ENCODE measurements at regions not wholly inside any gene's neighbourhood (a gene's known extent, or its start where the extent isn't known, plus 50 kb on each side); places are given as distances from the start of the nearest gene placed in this dataset.

- no peak overlapping the region for H3K4me3 ChIP-seq (ENCODE audit: low read depth, low read length)
- DNase-seq (ENCODE audit: low read depth), result peak; percentile 72
- no peak for TF ChIP-seq CTCF (IDR thresholded peaks at IDR 0.05; ENCODE audit: insufficient read depth, low read length)
Measured at GRCh38 chr21:28821276-28822122, 171.2 kb downstream of the LTN1 start.

GRCh38 chr21:28818663-28819278, 173.9 kb downstream of the LTN1 start:
- no peak for TF ChIP-seq CTCF (IDR thresholded peaks at IDR 0.05; ENCODE audit: insufficient read depth, low read length)
- peak; percentile 48 for DNase-seq (ENCODE audit: low read depth)
- H3K4me3 ChIP-seq (ENCODE audit: low read depth, low read length), result no peak overlapping the region

DNA sequence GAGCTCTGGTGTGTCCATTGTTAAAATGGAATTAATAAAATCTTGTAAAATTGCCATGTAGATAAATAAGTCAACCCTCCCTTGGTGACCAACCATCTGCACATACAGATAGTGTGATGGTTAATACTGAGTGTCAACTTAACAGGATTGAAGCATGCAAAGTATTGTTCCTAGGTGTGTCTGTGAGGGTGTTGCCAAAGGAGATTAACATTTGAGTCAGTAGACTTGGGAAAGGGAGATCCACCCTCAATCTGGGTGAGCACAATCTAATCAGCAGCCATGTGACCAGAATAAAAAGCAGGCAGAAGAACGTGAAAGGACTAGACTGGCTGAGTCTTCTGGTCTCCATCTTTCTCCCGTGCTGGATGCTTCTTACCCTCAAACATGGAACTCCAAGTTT, 174.8 kb downstream of the LTN1 start:
- no peak for TF ChIP-seq CTCF (IDR thresholded peaks at IDR 0.05; ENCODE audit: insufficient read depth, low read length)
- no peak overlapping the region for H3K4me3 ChIP-seq (ENCODE audit: low read depth, low read length)
- DNase-seq (ENCODE audit: low read depth), result peak; percentile 44

- TF ChIP-seq CTCF (IDR thresholded peaks at IDR 0.05; ENCODE audit: insufficient read depth, low read length), result no peak
- no peak overlapping the region for H3K4me3 ChIP-seq (ENCODE audit: low read depth, low read length)
- no peak for DNase-seq (ENCODE audit: low read depth)
Measured at GRCh38 chr21:28811860-28812259, 180.8 kb downstream of the LTN1 start.

DNA sequence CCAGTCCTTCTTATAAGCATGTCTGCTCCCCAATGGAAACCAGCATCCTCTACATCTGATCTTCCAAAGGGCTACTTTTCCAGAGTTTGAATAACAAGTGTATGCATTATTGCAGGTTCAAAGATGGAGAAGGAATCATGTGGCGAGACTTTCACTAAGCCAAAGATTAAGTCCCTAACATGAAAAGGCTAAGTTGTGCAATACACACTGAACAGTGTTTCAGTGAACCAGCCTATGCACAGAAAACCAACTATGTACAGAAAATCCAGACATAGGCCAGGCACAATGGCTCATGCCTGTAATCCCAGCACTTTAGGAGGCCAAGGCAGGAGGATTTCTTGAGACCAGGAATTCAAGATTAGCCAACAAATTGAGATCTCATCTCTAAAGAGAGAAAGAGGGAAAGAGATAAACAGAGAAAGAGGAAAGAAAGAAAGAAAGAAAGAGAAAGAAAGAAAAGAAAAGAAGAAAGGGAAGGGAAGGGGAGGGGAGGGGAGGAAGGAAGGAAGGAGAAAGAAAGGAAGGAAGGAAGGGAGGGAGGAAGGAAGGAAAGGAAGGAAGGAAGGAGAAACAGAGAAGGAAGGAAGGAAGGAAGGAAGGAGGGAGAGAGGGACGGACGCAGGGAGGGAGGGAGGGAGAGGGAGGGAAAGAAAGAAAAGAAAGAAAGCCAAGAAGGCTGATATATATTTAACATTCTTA, 181.7 kb downstream of the LTN1 start:
- H3K4me3 ChIP-seq (ENCODE audit: low read depth, low read length), result no peak overlapping the region
- DNase-seq (ENCODE audit: low read depth), result no peak
- TF ChIP-seq CTCF (IDR thresholded peaks at IDR 0.05; ENCODE audit: insufficient read depth, low read length), result no peak

DNA sequence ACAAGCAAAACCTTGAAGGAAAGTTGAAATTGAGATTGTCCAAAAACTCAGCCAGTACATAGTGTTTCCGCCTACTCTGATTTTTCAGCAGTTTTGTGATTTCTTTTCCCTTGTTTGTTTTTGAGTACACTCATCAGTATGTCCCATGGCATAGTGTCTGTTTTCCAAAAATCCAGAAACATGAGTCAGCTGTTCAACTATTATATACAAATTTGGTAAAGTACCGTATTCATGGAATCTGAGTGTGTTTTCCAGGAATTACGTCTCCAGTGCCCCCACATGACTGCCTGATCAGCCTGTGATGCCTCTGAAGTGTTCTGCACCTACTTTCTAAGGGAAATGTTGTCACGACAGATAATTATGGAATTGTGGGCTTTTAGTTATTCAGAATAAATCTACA, 186.8 kb downstream of the LTN1 start:
- no peak overlapping the region for H3K4me3 ChIP-seq (ENCODE audit: low read depth, low read length)
- TF ChIP-seq CTCF (IDR thresholded peaks at IDR 0.05; ENCODE audit: insufficient read depth, low read length), result no peak
- DNase-seq (ENCODE audit: low read depth), result peak; percentile 95
